T-helper 2 cell treated with Interferon-gamma antibody and Interleukin-4, amounts not matched to agents 5 μg/mL and 100 μg/mL, for 36 hours (primary cell): ENCODE measurements at regions not wholly inside any gene's neighbourhood (a gene's known extent, or its start where the extent isn't known, plus 50 kb on each side); places are given as distances from the start of the nearest gene placed in this dataset.

ENCODE experiments used
- DNase-seq: peaks from one replicate; pipeline ENCODE4 v3.0.0; 2021; ENCODE audit warnings: low spot score
- H3K27ac Mint-ChIP-seq: one replicate; pipeline ENCODE4 v1.8.0; 2021; ENCODE audit warnings: mild to moderate bottlenecking, mixed read lengths
- H3K27me3 Mint-ChIP-seq: one replicate; pipeline ENCODE4 v1.8.0; 2021; ENCODE audit warnings: low read depth, mixed read lengths
- H3K36me3 Mint-ChIP-seq: one replicate; pipeline ENCODE4 v1.8.0; 2021; ENCODE audit warnings: low read depth, mixed read lengths
- H3K4me1 Mint-ChIP-seq: one replicate; pipeline ENCODE4 v1.8.0; 2021; ENCODE audit warnings: low read depth, mixed read lengths
- H3K4me3 Mint-ChIP-seq: one replicate; pipeline ENCODE4 v1.8.0; 2022; ENCODE audit warnings: mild to moderate bottlenecking, moderate library complexity, mixed read lengths
- H3K9me3 Mint-ChIP-seq: one replicate; pipeline ENCODE4 v1.8.0; 2021; ENCODE audit warnings: mixed read lengths

DNA sequence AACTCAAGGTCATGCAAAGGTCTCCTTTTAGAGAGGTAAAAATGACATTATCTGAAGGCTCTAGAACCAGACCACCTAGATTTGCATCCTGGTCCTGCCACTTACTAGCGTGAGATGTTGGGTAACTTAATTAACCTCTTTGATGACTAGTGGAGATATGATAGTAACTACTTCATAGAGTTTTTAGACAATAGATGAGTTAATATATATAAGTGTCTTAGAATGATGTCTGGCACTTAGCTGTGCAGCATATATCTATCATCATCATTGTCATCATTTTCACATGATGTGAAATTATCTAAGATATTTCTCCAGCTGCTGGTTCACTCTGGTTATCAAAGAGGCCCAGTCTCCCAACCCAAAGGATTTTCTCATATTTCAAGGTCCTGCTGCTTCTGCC lies 126.1 kb upstream of the DCLK2 start:
- Mint-ChIP-seq H3K4me3 (no peak overlapping the region), H3K9me3 (no peaks in the 10 kb centered on the region), H3K36me3 (no peaks in the 10 kb centered on the region), H3K27ac (no peak overlapping the region), H3K4me1 (no peaks in the 10 kb centered on the region), H3K27me3 (peaks cover 2% of the 10 kb centered on the region)
- no peak for DNase-seq

GRCh38 chr4:149952716-149953115 lies 125.5 kb upstream of the DCLK2 start:
- no peaks in the 10 kb centered on the region for H3K9me3 Mint-ChIP-seq
- no peak for DNase-seq
- peaks cover 2% of the 10 kb centered on the region for H3K27me3 Mint-ChIP-seq
- no peak overlapping the region for H3K4me3 Mint-ChIP-seq
- no peaks in the 10 kb centered on the region for H3K36me3 Mint-ChIP-seq
- no peak overlapping the region for H3K27ac Mint-ChIP-seq
- no peaks in the 10 kb centered on the region for H3K4me1 Mint-ChIP-seq

DNA sequence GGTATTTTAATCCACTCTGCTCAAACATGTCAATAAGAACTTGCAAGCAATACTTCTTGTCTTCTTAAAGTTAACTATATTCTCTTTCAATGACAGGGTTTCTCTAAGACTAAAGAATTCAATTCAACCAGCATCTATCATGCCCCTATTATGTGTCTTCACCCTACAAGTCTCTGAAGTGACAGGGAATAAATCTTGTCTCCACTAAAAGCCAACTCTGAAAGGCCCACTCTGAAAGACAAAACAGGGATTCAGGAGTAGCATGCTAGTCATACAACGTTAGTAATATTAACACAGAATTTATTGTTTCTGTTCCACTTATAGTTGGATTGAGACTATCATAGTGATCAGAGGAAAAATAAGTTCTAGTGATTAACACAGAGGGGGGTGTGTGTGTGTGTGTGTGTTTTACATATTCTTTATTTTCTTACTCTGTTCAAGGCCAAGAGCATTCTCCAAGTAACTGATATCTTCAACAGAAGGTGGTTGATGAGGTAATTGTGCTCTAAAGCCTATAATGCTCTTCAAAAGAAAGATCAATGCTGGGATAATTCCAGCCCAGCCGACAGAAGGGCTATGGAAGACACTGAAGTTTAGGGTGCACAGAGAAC lies 122.4 kb upstream of the DCLK2 start:
- H3K4me1 Mint-ChIP-seq: no peaks in the 10 kb centered on the region
- no peaks in the 10 kb centered on the region for H3K9me3 Mint-ChIP-seq
- H3K4me3 Mint-ChIP-seq: no peak overlapping the region
- no peak overlapping the region for H3K27ac Mint-ChIP-seq
- no peaks in the 10 kb centered on the region for H3K36me3 Mint-ChIP-seq
- peaks cover 2% of the 10 kb centered on the region for H3K27me3 Mint-ChIP-seq
- DNase-seq: no peak

- H3K27me3 Mint-ChIP-seq: peaks cover 2% of the 10 kb centered on the region
- no peak overlapping the region for H3K27ac Mint-ChIP-seq
- DNase-seq: no peak
- no peaks in the 10 kb centered on the region for H3K36me3 Mint-ChIP-seq
- H3K4me3 Mint-ChIP-seq: no peak overlapping the region
- no peaks in the 10 kb centered on the region for H3K9me3 Mint-ChIP-seq
- no peaks in the 10 kb centered on the region for H3K4me1 Mint-ChIP-seq
Measured at GRCh38 chr4:149956678-149957077, 121.6 kb upstream of the DCLK2 start.

- no peak overlapping the region for H3K27ac Mint-ChIP-seq
- H3K4me3 Mint-ChIP-seq: no peak overlapping the region
- H3K27me3 Mint-ChIP-seq: peaks cover 2% of the 10 kb centered on the region
- H3K36me3 Mint-ChIP-seq: no peaks in the 10 kb centered on the region
- H3K4me1 Mint-ChIP-seq: no peaks in the 10 kb centered on the region
- no peaks in the 10 kb centered on the region for H3K9me3 Mint-ChIP-seq
- no peak for DNase-seq
Measured at GRCh38 chr4:149961876-149962597, 116.2 kb upstream of the DCLK2 start.

GRCh38 chr4:149964001-149964796 lies 114.0 kb upstream of the DCLK2 start:
- peaks cover 2% of the 10 kb centered on the region for H3K27me3 Mint-ChIP-seq
- no peaks in the 10 kb centered on the region for H3K9me3 Mint-ChIP-seq
- no peak for DNase-seq
- no peaks in the 10 kb centered on the region for H3K4me1 Mint-ChIP-seq
- no peaks in the 10 kb centered on the region for H3K36me3 Mint-ChIP-seq
- H3K27ac Mint-ChIP-seq: no peak overlapping the region
- no peak overlapping the region for H3K4me3 Mint-ChIP-seq

GRCh38 chr4:149965206-149965605 lies 113.0 kb upstream of the DCLK2 start:
- DNase-seq: no peak
- H3K27me3 Mint-ChIP-seq: peaks cover 2% of the 10 kb centered on the region
- no peaks in the 10 kb centered on the region for H3K4me1 Mint-ChIP-seq
- H3K36me3 Mint-ChIP-seq: no peaks in the 10 kb centered on the region
- H3K27ac Mint-ChIP-seq: no peak overlapping the region
- H3K4me3 Mint-ChIP-seq: no peak overlapping the region
- H3K9me3 Mint-ChIP-seq: no peaks in the 10 kb centered on the region

- no peak for DNase-seq
- Mint-ChIP-seq H3K36me3 (no peaks in the 10 kb centered on the region), H3K27ac (no peak overlapping the region), H3K4me3 (no peak overlapping the region), H3K9me3 (no peaks in the 10 kb centered on the region), H3K27me3 (peaks cover 18% of the 10 kb centered on the region), H3K4me1 (no peaks in the 10 kb centered on the region)
Measured at GRCh38 chr4:149972407-149972806, 105.8 kb upstream of the DCLK2 start.

- Mint-ChIP-seq H3K4me3 (no peak overlapping the region), H3K27me3 (peaks cover 18% of the 10 kb centered on the region), H3K4me1 (no peaks in the 10 kb centered on the region), H3K9me3 (no peaks in the 10 kb centered on the region), H3K27ac (no peak overlapping the region), H3K36me3 (no peaks in the 10 kb centered on the region)
- no peak for DNase-seq
Measured at GRCh38 chr4:149973181-149973580, 105.1 kb upstream of the DCLK2 start.

- Mint-ChIP-seq H3K27ac (no peak overlapping the region), H3K27me3 (peaks cover 18% of the 10 kb centered on the region), H3K9me3 (no peaks in the 10 kb centered on the region), H3K36me3 (no peaks in the 10 kb centered on the region), H3K4me3 (no peak overlapping the region), H3K4me1 (no peaks in the 10 kb centered on the region)
- DNase-seq: no peak
Measured at GRCh38 chr4:149975172-149975571, 103.1 kb upstream of the DCLK2 start.

- peaks cover 4% of the 10 kb centered on the region for H3K27me3 Mint-ChIP-seq
- no peak overlapping the region for H3K4me3 Mint-ChIP-seq
- no peak overlapping the region for H3K27ac Mint-ChIP-seq
- H3K36me3 Mint-ChIP-seq: no peaks in the 10 kb centered on the region
- peaks cover 5% of the 10 kb centered on the region for H3K4me1 Mint-ChIP-seq
- no peaks in the 10 kb centered on the region for H3K9me3 Mint-ChIP-seq
- DNase-seq: no peak
Measured at GRCh38 chr4:149980121-149980682, 98.0 kb upstream of the DCLK2 start.

DNA sequence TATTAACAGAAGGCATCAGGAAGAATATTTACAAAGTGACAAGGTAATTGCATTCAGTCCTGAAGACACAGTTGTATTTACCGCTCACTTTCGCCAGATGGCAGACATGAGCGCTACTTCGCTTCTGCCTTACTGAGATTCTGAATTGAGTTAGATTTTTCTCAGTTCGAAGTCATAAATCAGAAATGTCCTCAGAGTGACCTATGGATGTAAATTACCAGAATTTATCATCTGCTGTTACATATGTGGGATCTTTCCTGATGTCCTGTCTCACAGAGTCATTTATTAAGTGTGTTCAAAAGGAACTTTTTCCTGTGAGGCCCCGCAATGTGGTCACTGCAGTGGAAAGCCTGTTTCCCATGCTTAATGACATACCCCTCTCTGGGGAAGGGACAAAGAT lies 97.3 kb upstream of the DCLK2 start:
- Mint-ChIP-seq H3K4me1 (peaks cover 10% of the 10 kb centered on the region), H3K36me3 (no peaks in the 10 kb centered on the region), H3K27ac (no peak overlapping the region), H3K4me3 (no peak overlapping the region), H3K9me3 (no peaks in the 10 kb centered on the region), H3K27me3 (peaks cover 4% of the 10 kb centered on the region)
- peak; percentile 24 for DNase-seq

DNA sequence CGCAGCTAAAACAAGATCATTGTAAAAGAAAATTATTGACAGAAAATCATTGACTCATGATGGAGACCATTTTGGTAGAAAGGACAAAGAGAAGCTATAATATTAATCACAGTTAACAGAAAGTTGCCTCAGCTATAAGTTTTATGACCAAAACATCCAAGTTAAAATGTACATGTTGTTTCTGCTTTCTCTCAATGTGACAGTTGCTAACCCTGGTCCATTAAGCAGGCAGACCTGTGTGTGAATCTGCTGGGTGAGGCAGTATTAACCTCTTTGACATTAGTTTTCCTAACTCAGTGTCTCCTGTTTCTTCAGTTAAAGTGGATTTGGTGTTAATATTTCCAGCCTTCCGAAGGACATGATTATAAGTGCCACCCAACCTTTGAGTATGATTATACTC lies 94.8 kb upstream of the DCLK2 start:
- Mint-ChIP-seq H3K4me1 (peaks cover 17% of the 10 kb centered on the region), H3K27me3 (no peaks in the 10 kb centered on the region), H3K27ac (no peak overlapping the region), H3K9me3 (no peaks in the 10 kb centered on the region), H3K36me3 (no peaks in the 10 kb centered on the region), H3K4me3 (no peak overlapping the region)
- DNase-seq: no peak

DNA sequence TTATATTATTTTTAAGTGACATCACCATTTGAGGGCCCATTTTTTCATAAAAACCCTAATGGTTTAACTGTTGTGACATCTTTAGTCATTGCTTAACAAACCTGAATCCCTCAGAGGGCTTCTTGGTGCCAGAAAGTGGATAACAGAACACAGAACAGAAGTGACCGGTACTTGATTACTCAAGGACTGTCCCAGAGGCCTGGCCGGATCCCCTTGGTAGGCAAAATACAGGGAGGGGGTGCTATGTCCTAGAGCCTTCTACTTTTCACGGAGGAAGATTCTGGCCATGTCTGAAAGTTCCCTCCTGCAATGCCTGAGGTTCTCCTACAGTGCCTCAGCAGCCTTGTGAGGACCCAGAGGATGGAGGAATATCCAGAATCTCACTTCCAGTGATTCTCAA lies 94.3 kb upstream of the DCLK2 start:
- no peaks in the 10 kb centered on the region for H3K36me3 Mint-ChIP-seq
- H3K4me3 Mint-ChIP-seq: no peak overlapping the region
- no peak for DNase-seq
- H3K9me3 Mint-ChIP-seq: no peaks in the 10 kb centered on the region
- H3K4me1 Mint-ChIP-seq: peaks cover 17% of the 10 kb centered on the region
- no peak overlapping the region for H3K27ac Mint-ChIP-seq
- H3K27me3 Mint-ChIP-seq: no peaks in the 10 kb centered on the region
